Stimulated activated naive CD4-positive, alpha-beta T cell treated with Interleukin-2 at 50 U/mL for 16 hours (primary cell): ENCODE measurements at regions not wholly inside any gene's neighbourhood (a gene's known extent, or its start where the extent isn't known, plus 50 kb on each side); places are given as distances from the start of the nearest gene placed in this dataset.
"Not testable (repeated sequence)": the region's sequence is repeated elsewhere in the genome, so short reads cannot be mapped to it uniquely, and the experiment has no call there.

Experiments used
- DNase-seq: peaks from one replicate; lab custom pipeline; 2025; lab: John Stamatoyannopoulos, UW

GRCh38 chr2:128510701-128511397, 192.2 kb upstream of the HS6ST1 start:
- DNase-seq: no peak

- no peak for DNase-seq
These were observed 193.2 kb upstream of the HS6ST1 start for GRCh38 chr2:128511731-128512378.

- no peak for DNase-seq
These were observed 193.9 kb upstream of the HS6ST1 start for GRCh38 chr2:128512379-128513115.

- no peak for DNase-seq
These were observed 194.7 kb upstream of the HS6ST1 start for GRCh38 chr2:128513116-128513960.

- DNase-seq: no peak
These were observed 195.3 kb upstream of the HS6ST1 start for GRCh38 chr2:128513961-128514283.

GRCh38 chr2:128514555-128514955, 195.9 kb upstream of the HS6ST1 start:
- no peak for DNase-seq

- no peak for DNase-seq
These were observed 198.3 kb upstream of the HS6ST1 start for GRCh38 chr2:128516938-128517337.

- not testable (repeated sequence) for DNase-seq
These were observed 200.4 kb upstream of the HS6ST1 start for GRCh38 chr2:128519028-128519427.

GRCh38 chr2:128519517-128520215, 201.0 kb upstream of the HS6ST1 start:
- DNase-seq: no peak

- DNase-seq: no peak
These were observed 201.7 kb upstream of the HS6ST1 start for GRCh38 chr2:128520340-128520739.

- DNase-seq: no peak
These were observed 202.1 kb upstream of the HS6ST1 start for GRCh38 chr2:128520791-128521190.

GRCh38 chr2:128521482-128521881, 202.8 kb upstream of the HS6ST1 start:
- no peak for DNase-seq

- no peak for DNase-seq
These were observed 204.2 kb upstream of the HS6ST1 start for GRCh38 chr2:128522829-128523228.

GRCh38 chr2:128523457-128523856, 204.8 kb upstream of the HS6ST1 start:
- no peak for DNase-seq

GRCh38 chr2:128524183-128524582, 205.5 kb upstream of the HS6ST1 start:
- no peak for DNase-seq

GRCh38 chr2:128525653-128526052, 207.0 kb upstream of the HS6ST1 start:
- no peak for DNase-seq

GRCh38 chr2:128526455-128526976, 207.8 kb upstream of the HS6ST1 start:
- DNase-seq: no peak

- no peak for DNase-seq
These were observed 209.5 kb upstream of the HS6ST1 start for GRCh38 chr2:128528133-128528532.

GRCh38 chr2:128530025-128530573, 211.4 kb upstream of the HS6ST1 start:
- DNase-seq: no peak

- DNase-seq: no peak
These were observed 213.2 kb upstream of the HS6ST1 start for GRCh38 chr2:128531856-128532255.

- no peak for DNase-seq
These were observed 214.4 kb upstream of the HS6ST1 start for GRCh38 chr2:128533101-128533500.
